C1 segment of cervical spinal cord (tissue), 14 donors: ENCODE measurements at regions not wholly inside any gene's neighbourhood (a gene's known extent, or its start where the extent isn't known, plus 50 kb on each side); places are given as distances from the start of the nearest gene placed in this dataset.

ENCODE experiments used
- DNase-seq, 14 donors: peaks; one replicate each; lab custom pipeline; 2025; lab: John Stamatoyannopoulos, UW

- no peak for DNase-seq
Observed at GRCh38 chr5:158303883-158304282, 444.9 kb upstream of the CLINT1 start.

GRCh38 chr5:158303275-158303674 is 444.3 kb upstream of the CLINT1 start:
- DNase-seq, result no peak

GRCh38 chr5:158302029-158302428 is 443.1 kb upstream of the CLINT1 start:
- no peak for DNase-seq

- no peak for DNase-seq
Observed at GRCh38 chr5:158301186-158301585, 442.2 kb upstream of the CLINT1 start.

GRCh38 chr5:158300256-158300655 is 441.3 kb upstream of the CLINT1 start:
- no peak for DNase-seq

GRCh38 chr5:158297002-158297527 is 438.1 kb upstream of the CLINT1 start:
- DNase-seq, result no peak

GRCh38 chr5:158294701-158295100 is 435.8 kb upstream of the CLINT1 start:
- DNase-seq, result no peak

- no peak for DNase-seq
Observed at GRCh38 chr5:158292981-158293380, 434.0 kb upstream of the CLINT1 start.

- DNase-seq, result no peak
Observed at GRCh38 chr5:158289967-158290366, 431.0 kb upstream of the CLINT1 start.

- no peak for DNase-seq
Observed at GRCh38 chr5:158288272-158288657, 429.3 kb upstream of the CLINT1 start.

GRCh38 chr5:158287643-158288271 is 428.8 kb upstream of the CLINT1 start:
- no peak for DNase-seq

- no peak for DNase-seq
Observed at GRCh38 chr5:158286827-158287226, 427.9 kb upstream of the CLINT1 start.

GRCh38 chr5:158285698-158286097 is 426.8 kb upstream of the CLINT1 start:
- no peak for DNase-seq

GRCh38 chr5:158284242-158284641 is 425.3 kb upstream of the CLINT1 start:
- DNase-seq, result no peak

GRCh38 chr5:158283397-158283796 is 424.5 kb upstream of the CLINT1 start:
- no peak for DNase-seq

GRCh38 chr5:158278216-158278925 is 419.4 kb upstream of the CLINT1 start:
- no peak for DNase-seq

GRCh38 chr5:158277276-158277675 is 418.3 kb upstream of the CLINT1 start:
- no peak for DNase-seq

GRCh38 chr5:158276692-158277091 is 417.7 kb upstream of the CLINT1 start:
- no peak for DNase-seq

GRCh38 chr5:158275511-158275910 is 416.6 kb upstream of the CLINT1 start:
- no peak for DNase-seq

- no peak for DNase-seq
Observed at GRCh38 chr5:158273035-158273434, 414.1 kb upstream of the CLINT1 start.

GRCh38 chr5:158272409-158272808 is 413.5 kb upstream of the CLINT1 start:
- DNase-seq, result no peak

- no peak for DNase-seq
Observed at GRCh38 chr5:158270996-158271554, 412.1 kb upstream of the CLINT1 start.

GRCh38 chr5:158268286-158268685 is 409.3 kb upstream of the CLINT1 start:
- DNase-seq, result peak in 8 of 14 donors; percentile 7 to 99 (median 32)
